Hematopoietic multipotent progenitor cell (in vitro differentiated cells): ENCODE measurements at regions not wholly inside any gene's neighbourhood (a gene's known extent, or its start where the extent isn't known, plus 50 kb on each side); places are given as distances from the start of the nearest gene placed in this dataset.
A peak's percentile ranks its signal among the peaks of the same experiment; 100 is the strongest.
"Not testable (repeated sequence)": the region's sequence is repeated elsewhere in the genome, so short reads cannot be mapped to it uniquely, and the experiment has no call there.

Experiments
- DNase-seq, 3 donors: peaks; one replicate each; pipeline ENCODE4 v3.0.0-alpha.2; 2011 to 2015; ENCODE audit warnings: low read depth in 2 of 3, low spot score in 2 of 3

DNA sequence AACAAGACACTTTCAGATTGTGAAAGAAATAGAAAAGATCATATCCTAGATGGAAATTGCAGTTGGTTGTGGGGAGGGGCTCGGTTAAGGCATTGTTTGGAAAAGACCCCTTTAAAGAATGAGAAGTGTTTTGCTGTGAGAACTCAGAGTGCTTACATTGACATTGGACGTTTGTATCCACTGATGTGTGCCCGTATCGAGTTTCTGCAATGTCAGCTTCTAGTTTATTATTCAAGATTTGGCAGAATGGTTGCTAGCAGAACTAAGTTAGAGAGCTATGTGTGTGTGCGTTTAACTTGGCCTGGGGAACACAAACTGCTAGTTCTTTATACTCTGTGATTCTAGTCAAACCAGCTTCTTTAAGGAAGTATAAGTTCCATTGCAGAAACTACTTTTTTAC lies 2702.5 kb downstream of the PCDH7 start:
- DNase-seq: no peak

DNA sequence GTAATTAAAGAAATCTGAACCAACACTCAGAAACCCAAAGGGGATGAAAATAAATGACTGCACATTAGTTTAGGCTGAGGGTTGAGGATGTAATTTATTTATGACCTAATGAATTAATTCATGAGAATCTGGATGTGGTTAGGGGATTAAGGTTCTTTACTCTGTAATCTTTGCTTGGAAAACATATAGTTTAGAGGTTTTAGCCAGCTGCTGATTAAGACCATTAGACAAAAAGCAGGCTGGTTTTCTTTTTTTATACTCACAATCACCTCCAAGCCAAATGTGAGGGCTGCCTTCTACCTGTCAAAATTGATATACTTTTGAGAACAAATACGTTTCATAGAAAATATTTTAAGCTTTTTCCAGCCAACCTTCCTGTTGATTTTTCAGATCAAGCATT lies 2705.8 kb downstream of the PCDH7 start:
- DNase-seq: no peak

DNA sequence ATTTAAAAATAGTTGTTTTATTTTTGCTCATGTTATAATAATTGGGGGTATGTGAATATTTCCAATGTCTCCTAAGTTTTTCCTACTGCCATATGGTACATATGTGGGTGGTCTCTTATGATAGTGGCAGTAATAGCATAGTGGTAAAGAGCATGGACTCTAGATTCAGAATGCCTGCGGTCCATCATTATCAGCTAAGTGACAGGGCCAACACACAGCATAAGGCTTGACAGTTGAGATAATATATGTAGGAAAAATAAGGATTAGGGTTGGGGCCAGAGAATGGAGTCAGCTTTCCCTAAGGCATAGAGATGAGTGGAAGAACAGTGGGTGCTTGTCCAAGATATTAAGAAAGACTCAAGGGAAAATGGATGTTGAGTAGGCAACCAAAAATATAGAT lies 2707.5 kb downstream of the PCDH7 start:
- DNase-seq: no peak

DNA sequence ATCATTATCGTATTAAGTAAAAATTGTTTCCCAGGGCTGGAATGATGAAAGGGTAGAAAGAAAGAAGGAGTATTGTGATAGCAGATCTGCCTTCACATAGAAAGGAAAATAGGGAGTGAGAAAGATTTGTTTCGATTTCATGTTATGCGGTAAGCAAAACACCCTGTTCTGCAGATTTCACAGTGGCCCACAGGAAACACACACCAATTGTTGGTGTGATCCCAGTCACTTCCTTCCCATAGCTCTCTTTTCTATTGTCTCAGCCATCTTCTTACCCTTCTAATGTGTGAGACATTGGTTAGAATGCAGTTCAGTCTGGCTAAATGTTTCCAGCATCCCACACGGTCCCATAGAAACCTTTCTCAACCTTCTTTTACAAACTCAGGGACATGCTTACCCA lies 2709.8 kb downstream of the PCDH7 start:
- no peak for DNase-seq

DNA sequence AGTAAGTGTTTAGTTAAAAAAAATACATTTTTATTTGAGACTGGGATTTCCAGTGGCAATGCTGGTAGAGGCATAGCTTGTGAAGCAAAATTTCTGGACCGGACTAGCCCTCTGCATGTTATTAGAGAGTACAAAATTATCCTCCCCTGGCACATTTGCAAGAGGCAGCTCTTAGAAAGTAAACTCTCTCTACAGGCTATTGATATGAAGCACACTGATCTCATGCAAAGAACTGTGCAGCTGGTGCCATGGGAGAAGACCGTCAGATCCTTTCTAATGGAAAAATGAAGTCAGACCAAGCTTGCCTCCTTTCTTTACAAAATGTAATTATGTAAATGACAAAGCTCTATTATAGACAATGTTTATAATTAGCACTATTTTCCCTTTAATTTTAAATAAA lies 2717.2 kb downstream of the PCDH7 start:
- no peak for DNase-seq

DNA sequence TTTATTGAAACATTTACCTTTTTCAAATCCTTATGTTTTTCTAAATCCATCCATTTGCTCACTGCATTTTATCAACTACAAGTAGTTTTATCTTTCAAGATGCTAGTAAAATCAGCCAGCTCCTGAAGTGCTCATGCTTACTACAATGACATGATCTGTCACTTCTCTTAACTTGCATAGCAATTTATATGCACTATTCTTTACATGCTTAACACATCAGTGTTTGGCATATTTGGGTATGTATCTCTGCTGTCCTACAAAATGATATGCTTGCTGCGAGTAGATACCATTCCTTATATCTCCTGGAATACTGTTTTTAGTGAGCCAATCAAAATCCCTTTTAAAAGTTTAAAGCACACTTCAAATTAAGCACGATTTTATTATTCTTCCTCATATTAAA lies 2726.8 kb downstream of the PCDH7 start:
- no peak for DNase-seq

DNA sequence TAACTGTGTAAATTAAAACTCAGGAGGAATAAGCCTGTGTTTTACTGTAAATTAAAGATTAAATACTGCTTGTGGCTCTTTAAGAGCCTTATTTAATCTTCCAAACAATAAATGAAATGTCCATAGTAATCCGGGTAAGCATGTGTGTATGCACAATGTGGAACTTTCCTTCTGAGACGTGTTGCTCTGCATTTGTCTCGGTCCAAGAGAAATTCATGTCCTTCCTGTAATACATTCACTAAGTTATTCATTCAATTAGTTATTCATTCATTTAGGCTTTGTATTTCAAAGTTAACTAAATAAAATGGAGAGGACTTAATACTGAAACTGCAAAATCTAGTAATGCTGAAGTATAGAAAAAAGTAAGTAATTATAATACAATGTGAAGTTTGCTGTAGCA lies 2728.8 kb downstream of the PCDH7 start:
- DNase-seq: no peak

DNA sequence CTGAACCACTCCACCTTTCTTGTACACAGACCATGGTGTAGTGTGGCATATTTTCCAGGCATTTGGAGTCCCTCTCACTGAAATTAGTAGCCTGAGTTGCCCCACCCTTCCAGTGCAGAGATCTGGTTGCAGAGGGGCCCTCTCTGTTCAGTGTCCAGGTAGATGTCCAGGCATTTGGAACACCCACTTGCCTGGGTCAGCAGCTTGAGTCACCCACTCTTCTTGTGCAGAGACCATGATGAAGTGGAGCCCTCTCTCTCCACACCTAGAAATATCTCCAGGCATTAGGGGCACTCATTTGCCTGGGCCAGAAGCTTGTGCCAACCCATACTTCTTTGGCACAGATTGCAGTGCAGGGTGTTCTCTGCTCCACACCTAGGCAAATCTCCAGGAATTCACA lies 2733.3 kb downstream of the PCDH7 start:
- no peak for DNase-seq

DNA sequence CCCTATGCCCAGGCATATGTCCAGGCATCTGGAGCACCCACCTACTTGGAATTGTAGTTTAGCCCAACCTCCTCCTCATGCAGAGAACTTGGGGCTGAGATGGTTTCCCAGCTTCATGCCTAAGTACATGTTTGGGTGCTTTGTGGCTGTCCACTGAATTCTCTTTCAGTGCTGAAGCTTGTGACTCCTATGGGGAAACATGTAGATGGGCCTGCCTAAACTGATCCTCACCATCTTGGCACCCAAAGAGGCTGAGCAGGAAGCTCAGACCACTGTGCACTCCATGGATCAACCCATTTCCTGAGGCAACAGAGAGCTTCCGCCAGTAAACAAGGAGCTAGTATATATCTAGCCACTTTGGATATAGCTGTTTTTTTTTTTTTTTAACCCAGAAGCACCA lies 2733.7 kb downstream of the PCDH7 start:
- no peak for DNase-seq

DNA sequence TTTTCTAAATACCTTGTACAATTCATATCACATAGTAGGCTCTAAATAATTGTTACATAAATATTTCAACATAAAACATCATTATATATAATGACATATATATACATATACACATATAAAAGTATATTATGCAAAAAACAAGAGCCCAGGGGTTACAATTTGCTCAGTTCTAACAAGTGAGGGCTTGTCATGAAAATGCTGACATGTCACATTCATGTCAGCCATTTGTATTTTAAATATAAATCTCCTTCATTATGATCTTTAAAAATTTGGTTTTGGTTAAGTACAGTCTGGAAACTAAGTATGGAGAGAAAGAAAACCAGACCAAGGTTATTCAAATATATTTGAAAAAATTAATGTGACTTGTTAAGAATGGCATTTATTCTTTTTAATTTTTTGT lies 2745.4 kb downstream of the PCDH7 start:
- DNase-seq: no peak

DNA sequence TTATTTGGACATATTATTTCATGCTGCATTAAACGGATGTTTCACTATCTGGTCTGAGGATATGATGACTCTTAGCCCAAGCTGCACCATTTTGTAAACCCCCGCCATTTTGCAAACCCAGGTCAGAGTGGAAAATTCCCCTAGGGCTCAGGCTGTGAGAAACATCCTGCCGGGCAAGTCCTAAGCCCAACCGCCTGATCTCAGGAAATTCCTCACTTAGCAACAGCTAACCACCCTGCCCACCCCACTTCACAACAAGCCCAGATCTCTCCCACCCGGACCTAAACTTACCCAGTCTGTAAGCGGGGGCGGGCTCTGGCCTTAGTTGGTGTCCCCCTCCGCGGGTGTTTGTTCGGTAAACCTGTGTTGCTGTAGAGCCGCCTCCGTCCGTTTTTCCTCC lies 2747.1 kb downstream of the PCDH7 start:
- no peak for DNase-seq

DNA sequence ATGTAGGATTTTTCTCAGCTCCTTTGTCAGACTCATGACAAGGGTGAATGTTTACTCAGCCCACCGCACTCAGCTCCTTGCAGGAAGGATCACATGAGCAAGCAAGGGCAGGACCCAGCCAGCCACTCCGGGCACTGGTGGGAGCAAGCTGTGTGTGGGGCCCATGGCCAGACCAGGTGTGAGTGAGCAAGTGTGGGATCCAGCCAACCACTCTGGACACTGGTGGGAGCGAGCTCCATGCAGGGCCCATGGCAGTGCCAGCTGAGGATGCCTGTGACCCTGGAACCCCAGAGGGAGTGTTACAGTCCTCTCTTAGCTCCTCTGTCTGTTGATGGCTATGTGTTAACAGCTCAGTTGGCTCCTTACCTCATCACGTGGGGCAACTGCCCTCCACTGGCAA lies 2750.6 kb downstream of the PCDH7 start:
- DNase-seq: no peak

DNA sequence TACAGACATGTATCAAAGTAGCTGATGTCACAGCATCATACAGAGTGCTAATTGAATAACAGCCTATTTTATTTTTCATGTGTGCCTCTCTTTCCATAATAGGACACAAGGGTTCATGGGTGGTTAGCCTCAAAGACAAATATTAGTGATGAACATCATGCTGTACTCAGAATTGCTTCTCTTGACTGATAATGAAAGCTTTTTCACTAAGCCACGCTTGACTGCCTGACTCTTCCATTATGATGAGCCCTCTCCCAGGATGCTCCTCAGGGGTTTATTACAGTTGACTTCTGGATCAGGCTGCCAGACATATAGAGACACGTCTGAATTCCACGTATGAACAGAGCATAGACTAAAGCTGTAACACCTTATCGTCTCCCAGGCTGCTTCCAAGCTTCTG lies 2757.5 kb downstream of the PCDH7 start:
- DNase-seq: no peak

DNA sequence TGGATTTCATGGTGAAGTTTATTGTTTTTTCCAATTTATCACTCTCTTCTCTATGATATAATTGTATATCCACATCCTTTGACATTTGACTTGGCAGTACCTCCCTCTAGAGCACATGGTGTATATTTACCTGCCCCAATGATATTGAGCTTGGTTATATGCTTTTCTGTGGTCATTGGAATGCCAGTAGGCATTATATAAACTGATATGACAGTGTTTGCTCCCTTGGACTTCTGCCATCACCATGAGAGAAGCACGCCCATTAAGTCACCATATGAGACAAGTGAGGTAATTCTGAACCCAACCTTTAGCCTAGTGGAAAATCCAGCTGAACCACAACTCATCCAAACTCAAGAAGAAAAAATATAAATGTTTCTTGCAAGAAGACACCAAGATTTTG lies 2761.5 kb downstream of the ARAP2 start:
- no peak for DNase-seq

DNA sequence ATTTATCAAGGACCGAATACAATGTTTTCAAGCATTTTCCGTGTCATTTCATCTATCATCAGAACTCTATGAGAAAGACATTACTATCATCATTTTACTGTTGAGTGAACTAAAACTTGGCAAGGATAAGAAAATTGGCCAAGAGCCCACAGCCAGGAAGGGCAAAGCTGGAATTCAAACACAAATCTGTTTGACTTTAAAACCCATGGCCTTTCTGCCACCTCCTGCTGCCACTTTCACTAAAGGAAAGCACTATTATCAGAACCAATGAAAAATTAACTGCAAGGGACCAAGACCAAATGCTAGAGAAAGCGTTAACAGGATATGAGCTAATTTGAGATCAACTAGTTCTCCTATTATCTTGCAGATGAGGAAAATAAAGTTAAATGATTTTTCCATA lies 2759.2 kb downstream of the ARAP2 start:
- no peak for DNase-seq

DNA sequence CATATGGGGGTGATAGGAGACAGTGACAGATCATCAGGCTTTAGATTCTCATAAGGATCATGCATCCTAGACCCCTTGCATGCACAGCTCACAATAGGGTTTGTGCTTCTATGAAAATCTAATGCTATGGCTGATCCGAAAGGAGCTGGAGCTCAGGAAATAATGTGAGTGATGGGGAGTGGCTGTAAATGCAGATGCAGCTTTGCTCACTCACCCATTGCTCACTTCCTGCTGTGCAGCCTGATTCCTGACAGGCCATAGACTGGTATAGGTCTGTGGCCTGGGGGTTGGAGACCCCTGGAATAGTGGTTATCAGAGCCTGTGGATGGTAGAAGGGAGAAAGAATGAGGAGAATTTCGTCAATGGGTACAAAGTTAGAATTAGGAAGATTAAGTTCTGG lies 2751.1 kb downstream of the ARAP2 start:
- no peak for DNase-seq

DNA sequence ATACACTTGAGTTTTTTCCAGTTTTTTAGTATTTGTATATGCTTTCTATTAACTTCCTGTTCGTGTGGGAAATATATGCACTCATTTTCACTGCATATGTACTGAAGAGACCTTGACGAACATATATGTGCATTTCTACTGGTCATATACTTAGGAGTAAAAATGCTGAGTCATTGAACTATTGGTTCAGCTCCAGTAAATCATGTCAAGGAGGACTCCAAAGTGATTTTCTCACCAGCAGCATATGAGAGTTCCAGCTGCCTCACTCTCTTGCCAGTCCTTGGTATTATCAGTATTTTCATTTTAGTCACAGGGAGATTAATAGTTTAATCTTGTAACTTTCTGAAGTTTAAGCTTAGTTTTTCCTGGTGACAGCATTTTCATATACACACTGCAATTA lies 2750.2 kb downstream of the ARAP2 start:
- DNase-seq: no peak

DNA sequence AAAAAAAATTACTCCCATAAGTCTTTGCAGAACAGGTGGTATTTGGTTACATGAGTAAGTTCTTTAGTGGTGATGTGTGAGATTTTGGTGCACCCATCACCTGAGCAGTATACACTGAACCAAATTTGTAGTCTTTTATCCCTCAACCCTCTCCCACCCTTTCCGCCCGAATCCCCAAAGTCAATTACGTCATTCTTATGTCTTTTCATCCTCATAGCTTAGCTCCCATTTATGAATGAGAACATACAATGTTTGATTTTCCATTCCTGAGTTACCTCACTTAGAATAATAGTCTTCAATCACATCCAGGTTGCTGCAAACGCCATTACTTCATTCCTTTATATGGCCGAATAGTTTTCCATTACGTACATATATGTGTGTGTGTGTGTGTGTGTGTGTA lies 2742.7 kb downstream of the ARAP2 start:
- not testable (repeated sequence) for DNase-seq

DNA sequence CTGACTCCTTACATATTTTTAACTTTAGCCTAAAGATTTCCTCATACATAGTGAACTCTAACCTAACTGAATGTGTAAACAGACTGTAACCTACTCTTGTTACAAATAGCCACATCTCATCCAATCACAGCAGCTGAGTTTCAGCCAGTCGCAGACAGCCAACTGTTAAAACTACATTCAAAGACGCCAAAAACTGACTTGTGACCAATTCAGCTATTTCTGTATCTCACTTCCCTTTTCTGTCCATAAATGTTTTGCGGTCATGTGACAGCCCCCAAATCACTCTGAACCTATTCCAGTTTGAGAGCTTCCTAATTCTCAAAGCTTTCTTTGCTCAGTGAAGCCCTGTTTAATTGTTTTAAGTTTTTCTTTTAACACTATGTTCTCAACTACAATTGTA lies 2731.9 kb downstream of the ARAP2 start:
- peak in 2 of 3 donors; percentile 3 to 4 for DNase-seq

DNA sequence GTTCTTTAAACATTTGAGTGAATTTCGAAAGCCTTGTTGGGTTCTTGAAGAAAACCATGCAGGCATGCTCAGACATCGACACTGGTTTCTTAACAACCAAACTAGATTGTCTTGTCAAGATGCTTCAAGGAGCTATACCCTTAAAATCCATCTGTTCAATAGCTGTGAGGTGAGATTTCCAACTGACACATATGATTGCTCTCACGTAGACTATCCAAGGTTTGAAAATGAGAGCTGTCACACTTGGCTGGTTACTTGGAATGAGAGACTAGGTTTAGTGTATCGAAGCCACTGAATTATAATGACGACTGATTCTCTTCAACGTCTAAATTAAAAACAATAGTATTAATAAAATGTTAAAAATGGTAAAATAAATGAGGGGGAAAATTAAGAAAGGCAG lies 2725.5 kb downstream of the ARAP2 start:
- no peak for DNase-seq

DNA sequence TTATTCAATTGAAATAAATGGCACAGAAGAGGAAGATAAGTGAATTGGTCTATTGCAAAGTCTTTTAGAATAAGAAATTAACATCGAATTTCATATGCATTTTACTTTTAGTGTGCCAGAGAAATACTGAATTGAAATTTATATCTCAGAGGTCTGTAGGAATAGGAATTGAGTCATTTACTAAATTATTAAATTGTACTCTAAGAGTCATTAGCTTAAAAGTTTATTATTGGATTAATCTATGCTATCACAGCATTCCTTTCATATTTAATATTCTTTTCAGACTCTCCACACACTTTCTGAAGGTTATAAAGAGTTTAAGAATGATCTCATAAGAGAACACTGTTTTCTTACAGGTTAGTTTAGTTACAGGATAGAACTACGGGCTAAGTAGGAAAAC lies 2711.5 kb downstream of the ARAP2 start:
- no peak for DNase-seq

DNA sequence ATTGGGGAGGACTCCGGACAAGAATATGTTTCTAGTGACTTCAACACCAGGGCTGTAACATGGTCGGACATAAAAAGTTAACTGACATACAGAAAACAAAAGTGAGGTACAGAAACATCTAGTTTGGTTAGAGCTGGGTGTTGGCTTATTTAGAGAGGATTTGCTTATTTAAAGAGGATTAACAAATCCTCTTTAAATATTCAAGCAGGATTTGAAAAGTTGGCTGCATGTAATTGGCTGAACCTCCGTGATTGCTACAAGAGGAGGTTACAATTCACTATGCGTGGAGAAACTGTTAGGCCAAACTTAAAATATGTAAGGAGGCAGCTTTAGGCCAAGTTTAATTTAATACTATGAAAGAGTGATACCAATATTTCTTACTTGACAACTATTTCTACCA lies 2707.4 kb downstream of the ARAP2 start:
- no peak for DNase-seq

DNA sequence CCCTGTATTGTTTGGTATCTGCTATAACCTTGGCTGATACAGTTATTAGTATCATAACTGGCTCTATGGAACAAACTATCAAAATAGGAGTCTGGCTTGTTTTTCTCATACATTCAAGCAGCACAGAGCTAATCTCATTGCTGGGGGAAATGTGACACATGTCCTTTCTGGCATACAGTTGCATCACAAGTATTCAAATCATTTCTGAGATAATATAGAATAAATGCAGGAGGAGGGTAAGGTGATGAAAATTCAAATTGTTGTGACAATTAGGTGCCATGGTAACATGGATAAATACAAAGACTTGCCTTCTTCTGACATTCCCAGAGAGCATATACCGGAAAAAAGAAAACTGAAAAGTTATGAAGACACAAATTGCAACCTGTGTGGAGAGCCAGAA lies 2706.8 kb downstream of the ARAP2 start:
- no peak for DNase-seq

DNA sequence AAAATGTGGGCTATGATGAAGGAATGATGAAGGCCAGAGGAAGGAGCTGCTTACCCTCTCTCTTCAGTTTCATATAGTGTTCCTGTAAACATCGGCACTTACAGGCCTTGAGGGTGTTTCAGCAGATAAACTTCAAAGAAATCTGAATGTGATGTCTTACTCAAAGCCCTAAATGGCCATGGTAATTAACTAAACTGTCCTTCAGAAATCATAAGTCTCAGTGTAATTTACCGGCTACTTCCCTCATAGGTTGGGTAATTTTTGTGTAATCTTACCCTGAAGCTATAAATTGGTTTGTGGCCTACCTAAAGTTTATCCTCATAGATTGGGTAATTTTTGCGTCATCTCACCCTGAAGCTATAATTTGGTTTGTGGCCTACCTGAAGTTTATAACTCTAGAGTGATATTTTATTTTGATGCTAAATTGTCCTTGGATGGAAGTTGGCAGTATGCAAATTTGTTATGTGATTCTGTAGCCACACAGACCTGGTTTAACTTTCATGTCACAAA lies 2700.3 kb downstream of the ARAP2 start:
- DNase-seq: no peak
